AG04449 (cell line): ENCODE measurements at regions not wholly inside any gene's neighbourhood (a gene's known extent, or its start where the extent isn't known, plus 50 kb on each side); places are given as distances from the start of the nearest gene placed in this dataset.

Source experiments
- CTCF ChIA-PET: fragments of 350-600 bp; formaldehyde crosslinking; extraction: SDS; loops from one replicate; lab custom pipeline; 2021; ENCODE audit warnings: antibody characterized with exemption; lab: Yijun Ruan, JAX
- POLR2A ChIA-PET: fragments of 400-600, 350-600 bp; formaldehyde crosslinking; extraction: SDS; loops from one replicate; lab custom pipeline; 2020; ENCODE audit warnings: antibody characterized with exemption, inconsistent platforms; lab: Yijun Ruan, JAX
- DNase-seq: peaks from one replicate; pipeline ENCODE4 v3.0.0-alpha.2; 2010; ENCODE audit warnings: low read depth, low spot score
- H3K4me3 ChIP-seq: 2 replicates; pipeline ENCODE4 v1.5.1; 2011; ENCODE audit warnings: low read depth, mild to moderate bottlenecking, control low read depth, low read length
- TF ChIP-seq, protein P1 (sequence below): IDR thresholded peaks from one replicate; pipeline ENCODE4 v1.5.1; 2011; ENCODE audit warnings: mild to moderate bottlenecking, moderate library complexity, low read length, control low read depth, inconsistent platforms; ENCODE audit not compliant: insufficient read depth; ENCODE audit errors: missing control alignments

DNA sequence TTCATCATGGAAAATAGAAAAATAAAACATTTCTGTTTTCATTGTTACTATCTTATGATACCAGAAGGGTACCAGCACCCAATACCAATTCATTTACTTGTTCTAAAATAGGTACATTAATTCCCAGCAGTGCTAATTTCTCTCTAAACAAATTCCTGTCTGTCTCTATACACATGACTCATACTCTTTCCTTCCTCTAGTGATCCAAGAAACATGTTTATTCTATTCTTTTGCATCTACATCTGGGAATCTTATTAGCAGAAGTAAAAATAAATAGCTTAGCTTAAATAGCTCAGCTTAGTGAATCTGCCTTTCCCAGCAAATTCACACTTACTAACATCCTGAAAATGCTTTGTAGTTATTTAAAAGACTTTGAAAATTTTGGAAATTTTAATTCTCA lies 84.5 kb upstream of the MAPRE2 start:
- DNase-seq, result no peak
- no peak overlapping the region for H3K4me3 ChIP-seq
- CTCF ChIA-PET, result no interaction called here
- POLR2A ChIA-PET, result no interaction called here
- TF ChIP-seq, protein P1, sequence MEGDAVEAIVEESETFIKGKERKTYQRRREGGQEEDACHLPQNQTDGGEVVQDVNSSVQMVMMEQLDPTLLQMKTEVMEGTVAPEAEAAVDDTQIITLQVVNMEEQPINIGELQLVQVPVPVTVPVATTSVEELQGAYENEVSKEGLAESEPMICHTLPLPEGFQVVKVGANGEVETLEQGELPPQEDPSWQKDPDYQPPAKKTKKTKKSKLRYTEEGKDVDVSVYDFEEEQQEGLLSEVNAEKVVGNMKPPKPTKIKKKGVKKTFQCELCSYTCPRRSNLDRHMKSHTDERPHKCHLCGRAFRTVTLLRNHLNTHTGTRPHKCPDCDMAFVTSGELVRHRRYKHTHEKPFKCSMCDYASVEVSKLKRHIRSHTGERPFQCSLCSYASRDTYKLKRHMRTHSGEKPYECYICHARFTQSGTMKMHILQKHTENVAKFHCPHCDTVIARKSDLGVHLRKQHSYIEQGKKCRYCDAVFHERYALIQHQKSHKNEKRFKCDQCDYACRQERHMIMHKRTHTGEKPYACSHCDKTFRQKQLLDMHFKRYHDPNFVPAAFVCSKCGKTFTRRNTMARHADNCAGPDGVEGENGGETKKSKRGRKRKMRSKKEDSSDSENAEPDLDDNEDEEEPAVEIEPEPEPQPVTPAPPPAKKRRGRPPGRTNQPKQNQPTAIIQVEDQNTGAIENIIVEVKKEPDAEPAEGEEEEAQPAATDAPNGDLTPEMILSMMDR, result no peak

DNA sequence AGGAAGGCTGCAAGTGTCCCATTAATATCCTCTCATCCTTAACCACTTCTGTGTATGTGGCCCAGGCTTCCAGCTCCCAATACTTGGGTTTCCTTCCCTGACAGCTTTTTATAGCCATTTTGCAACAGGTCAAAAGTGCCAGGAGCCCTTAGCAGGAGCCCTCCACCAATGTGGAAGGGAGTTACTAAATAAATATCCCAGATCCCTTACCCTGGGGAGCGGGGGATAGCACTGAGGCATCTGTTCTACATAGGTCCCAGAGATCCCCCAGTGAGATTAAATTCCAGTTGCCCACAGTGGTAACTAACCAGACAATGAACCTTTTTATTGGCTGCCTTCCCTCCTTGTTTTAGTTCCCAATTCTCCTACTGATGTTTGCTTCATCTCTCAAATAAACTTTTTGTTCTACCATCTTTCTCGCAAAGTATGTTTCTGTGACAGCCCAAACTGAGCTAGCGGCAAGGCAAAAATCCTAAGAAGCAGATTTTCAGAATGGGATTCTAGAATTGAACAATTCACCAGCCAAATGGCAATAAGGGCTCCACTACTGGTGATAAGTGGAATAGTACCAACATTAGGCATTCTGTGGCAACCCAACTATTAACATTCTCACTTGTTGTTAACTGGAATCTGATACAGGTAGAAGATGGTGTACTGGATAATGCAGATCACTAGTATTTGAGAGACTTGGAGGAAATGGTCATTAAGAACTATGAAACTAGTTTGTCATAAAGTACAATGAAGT lies 83.9 kb upstream of the MAPRE2 start:
- no peak overlapping the region for H3K4me3 ChIP-seq
- DNase-seq, result no peak
- TF ChIP-seq, protein P1, result no peak
- ChIA-PET POLR2A (no interaction called here), CTCF (no interaction called here)

DNA sequence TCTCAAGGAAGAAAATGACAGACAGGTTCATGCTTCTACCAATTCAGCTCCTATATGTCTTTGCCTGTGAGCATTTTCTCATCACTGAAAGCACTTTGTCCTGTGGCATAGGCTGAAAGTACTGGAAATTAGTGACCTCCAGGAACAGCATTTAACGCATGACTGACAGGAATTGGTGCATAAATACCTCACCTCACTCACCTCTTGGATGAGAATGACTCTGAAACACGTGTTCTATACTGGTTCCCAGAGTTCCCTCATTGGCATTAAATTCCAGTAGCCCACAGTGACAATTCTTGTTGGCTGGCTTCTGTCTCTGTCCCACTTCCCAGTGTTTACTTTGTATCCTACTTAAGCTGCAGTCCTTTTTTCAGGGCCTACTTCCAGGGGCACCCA lies 83.4 kb upstream of the MAPRE2 start:
- TF ChIP-seq, protein P1, result no peak
- ChIA-PET CTCF (no interaction called here), POLR2A (no interaction called here)
- no peak for DNase-seq
- no peak overlapping the region for H3K4me3 ChIP-seq

DNA sequence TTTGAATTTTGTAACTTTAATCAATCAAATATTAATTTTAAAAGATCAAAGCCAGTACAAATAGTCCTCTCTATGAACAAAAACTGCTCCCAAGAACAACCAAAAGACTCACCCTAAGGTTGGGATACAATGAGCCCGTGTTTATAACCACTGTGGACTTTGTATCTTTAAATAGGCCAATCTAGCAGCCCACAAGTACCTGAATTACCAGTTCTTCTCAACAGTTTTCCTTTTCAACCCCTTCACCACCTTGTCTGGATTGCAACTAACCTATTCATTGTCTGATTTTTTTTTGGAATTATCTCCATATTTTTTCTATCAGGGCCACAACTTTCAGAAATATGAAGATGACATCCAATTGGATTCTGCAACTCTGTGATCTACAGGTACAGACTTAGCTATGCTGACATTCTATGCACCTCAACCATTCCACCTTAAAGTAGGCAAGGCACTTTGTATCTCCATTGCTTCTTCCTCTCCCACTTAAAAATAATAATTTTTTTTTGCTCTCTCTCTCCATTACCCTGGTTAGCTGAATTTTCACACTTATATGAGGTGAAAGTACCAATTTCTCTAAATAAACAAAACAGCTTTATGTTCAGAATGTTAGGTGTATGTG lies 81.9 kb upstream of the MAPRE2 start:
- H3K4me3 ChIP-seq, result no peak overlapping the region
- ChIA-PET POLR2A (no interaction called here), CTCF (interaction anchor here (1.0 to 1.3 kb wide), 2 partner anchors 184 to 186 kb away, joined by 3 read pairs; no protein-coding TSS in a partner anchor)
- no peak for DNase-seq
- TF ChIP-seq, protein P1, result no peak

DNA sequence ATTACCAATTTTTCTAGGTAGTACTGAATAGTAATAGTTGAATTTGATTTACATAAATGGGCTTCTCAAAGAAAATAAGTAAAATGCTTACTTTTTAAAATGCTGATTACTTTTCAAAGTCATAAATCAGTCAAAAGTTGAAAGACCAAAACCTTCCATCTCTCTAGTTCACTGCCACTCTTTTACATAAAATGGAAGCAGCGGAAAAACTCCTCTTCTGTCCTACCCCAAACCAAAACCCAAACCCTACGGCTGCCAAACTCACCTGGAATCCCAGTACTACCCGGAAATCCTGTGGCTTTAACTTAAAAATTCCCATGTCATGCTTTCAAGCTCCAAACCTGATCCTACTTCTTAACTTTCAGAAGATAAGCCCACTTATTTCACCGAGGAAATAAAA lies 81.2 kb upstream of the MAPRE2 start:
- TF ChIP-seq, protein P1, result no peak
- no peak overlapping the region for H3K4me3 ChIP-seq
- POLR2A ChIA-PET, result no interaction called here
- CTCF ChIA-PET, result interaction anchor here (1.0 to 1.3 kb wide), 2 partner anchors 183 to 185 kb away, joined by 3 read pairs; no protein-coding TSS in a partner anchor
- no peak for DNase-seq

DNA sequence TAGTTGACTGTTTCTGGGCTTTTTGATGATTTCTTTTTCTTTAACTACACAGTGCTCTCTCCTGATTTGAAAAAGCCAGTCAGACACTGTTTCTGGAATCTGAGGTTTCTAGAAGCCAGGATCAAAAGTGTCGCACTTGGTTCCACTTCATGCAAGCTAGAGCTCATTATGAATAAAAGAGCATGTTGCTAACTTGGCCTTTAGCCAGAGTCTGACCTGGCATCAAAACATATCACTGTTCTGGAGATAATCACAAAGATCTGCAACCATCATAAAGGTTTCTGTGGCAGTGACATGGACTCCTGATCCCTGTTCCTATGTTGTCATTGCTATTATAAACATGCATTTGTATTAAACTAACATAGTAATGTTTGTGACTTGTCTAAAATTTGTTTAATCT lies 76.1 kb upstream of the MAPRE2 start:
- H3K4me3 ChIP-seq, result no peak overlapping the region
- DNase-seq, result no peak
- CTCF ChIA-PET, result no interaction called here
- POLR2A ChIA-PET, result no interaction called here
- TF ChIP-seq, protein P1, result no peak
